Vagina (tissue), 2 donors: ENCODE measurements at regions not wholly inside any gene's neighbourhood (a gene's known extent, or its start where the extent isn't known, plus 50 kb on each side); places are given as distances from the start of the nearest gene placed in this dataset.

ENCODE experiments used
- CTCF ChIP-seq, 3 experiments: fragments of 450-650 bp in 2 of 3; fragments of 200-600 bp in 1 of 3; sonication (generic) in 1 of 3; IDR thresholded peaks; one replicate each; pipeline ENCODE4 v1.5.1; 2017 to 2019; ENCODE audit warnings: antibody characterized with exemption in 3 of 3, mild to moderate bottlenecking in 2 of 3, moderate library complexity in 2 of 3
- POLR2A ChIP-seq, 2 donors: fragments of 450-650 bp; IDR thresholded peaks; one replicate each; pipeline ENCODE4 v1.6.1; 2017; ENCODE audit warnings: antibody characterized with exemption in 2 of 2, mild to moderate bottlenecking in 2 of 2, moderate library complexity in 2 of 2

GRCh38 chr3:27643355-27643754 is 78.8 kb downstream of the EOMES start:
- TF ChIP-seq CTCF (IDR thresholded peaks at IDR 0.05) (no peak), POLR2A (IDR thresholded peaks at IDR 0.05) (no peak)
